PFSK-1 (cell line): ENCODE measurements at regions not wholly inside any gene's neighbourhood (a gene's known extent, or its start where the extent isn't known, plus 50 kb on each side); places are given as distances from the start of the nearest gene placed in this dataset.

Experiments
- FOXP2 ChIP-seq: optimal IDR thresholded peaks from 2 replicates; pipeline ENCODE3; 2011; ENCODE audit warnings: borderline replicate concordance, control low read depth, inconsistent platforms; ENCODE audit not compliant: insufficient read depth; ENCODE audit errors: extremely low read length, extremely low read depth
- POLR2AphosphoS5 ChIP-seq: IDR thresholded peaks from 2 replicates; pipeline ENCODE4 v1.6.1; 2012; ENCODE audit warnings: low read depth, mild to moderate bottlenecking, control low read depth, low read length, moderate library complexity
- REST ChIP-seq, 2 experiments: IDR thresholded peaks; 2 replicates each; pipeline versions ENCODE4 v1.6.1 to v1.8.0; 2011 to 2012; ENCODE audit warnings: low read depth in 2 of 2, low read length in 2 of 2, control low read depth in 1 of 2, inconsistent platforms in 1 of 2, mild to moderate bottlenecking in 1 of 2, moderate library complexity in 1 of 2; ENCODE audit not compliant: insufficient read depth in 1 of 2
- SIN3A ChIP-seq: IDR thresholded peaks from 2 replicates; pipeline ENCODE4 v1.6.1; 2012; ENCODE audit warnings: mild to moderate bottlenecking, low read length, moderate library complexity, borderline replicate concordance; ENCODE audit not compliant: insufficient read depth
- TAF1 ChIP-seq: IDR thresholded peaks from 2 replicates; pipeline ENCODE4 v1.6.1; 2012; ENCODE audit warnings: low read length, control low read depth, borderline replicate concordance; ENCODE audit not compliant: insufficient read depth

GRCh38 chr4:66223068-66223703 lies 552.9 kb upstream of the EPHA5 start:
- TF ChIP-seq TAF1: no peak
- TF ChIP-seq POLR2AphosphoS5: no peak
- no peak for TF ChIP-seq SIN3A
- no peak for TF ChIP-seq REST (IDR thresholded peaks at IDR 0.05; ENCODE audit: insufficient read depth in 1 of 2, low read depth in 2 of 2, low read length in 2 of 2)
- TF ChIP-seq FOXP2: no peak
